ENCODE measurements at regions not wholly inside any gene's neighbourhood (a gene's known extent, or its start where the extent isn't known, plus 50 kb on each side); places are given as distances from the start of the nearest gene placed in this dataset.

DNA sequence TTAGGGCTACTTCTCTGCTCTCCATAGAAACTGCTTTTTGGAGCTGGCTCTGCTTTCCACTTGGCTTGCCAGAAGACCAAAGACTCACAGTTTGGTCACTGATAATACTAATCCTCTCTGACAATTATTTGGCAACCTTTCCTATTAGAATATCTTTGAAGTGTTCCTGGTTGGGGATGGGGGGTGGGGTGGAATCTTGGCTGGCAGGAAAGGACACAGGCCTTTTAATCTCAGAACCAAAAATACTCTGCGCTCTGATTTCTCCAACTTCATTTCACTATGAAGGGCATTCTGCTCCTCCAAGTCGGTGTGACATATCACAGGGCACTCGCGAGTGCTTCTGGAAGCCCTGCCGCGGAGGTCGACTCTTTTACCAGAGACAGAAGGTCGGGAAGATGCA is 1329.0 kb upstream of the WWC1 start:
- H3K36me3 ChIP-seq (ENCODE audit: control insufficient read depth in 2 of 2, insufficient read depth in 2 of 2, low read length in 1 of 2), result no peaks in the 10 kb centered on the region
- H3K79me2 ChIP-seq (ENCODE audit: control insufficient read depth, insufficient read depth, low read length), result no peaks in the 10 kb centered on the region
- no peaks in the 10 kb centered on the region for H3K4me1 ChIP-seq (ENCODE audit: control insufficient read depth, insufficient read depth, low read length)
- ChIA-PET POLR2A (interaction anchor here (0.6 kb wide), 1 partner anchor 232 kb away, joined by 3 read pairs; no protein-coding TSS in a partner anchor), RAD21 (ENCODE audit: unreplicated experiment) (no interaction called here), SMC1A (ENCODE audit: uncharacterized antibody, unreplicated experiment) (no interaction called here), CTCF (no interaction called here)
- H3K4me3 ChIP-seq, result no peak overlapping the region
- no peak overlapping the region for H3K27ac ChIP-seq (ENCODE audit: control insufficient read depth, insufficient read depth)
- no peaks in the 10 kb centered on the region for H3K27me3 ChIP-seq (replicated peaks in 1 of 2; ENCODE audit: control insufficient read depth in 2 of 2, insufficient read depth in 2 of 2, low read length in 1 of 2)
- ATAC-seq (no peak), DNase-seq (ENCODE audit: low read depth, low spot score) (no peak), FAIRE-seq (no peak)
- intact Hi-C loops (cut with micrococcal nuclease; ENCODE audit: unreplicated experiment) (no loop called here), in situ Hi-C loops (cut with MboI) (no loop called here)
- WGBS (ENCODE audit: insufficient coverage, insufficient replicate concordance, low lambda C conversion rate, missing lambda C conversion rate), result 43% methylated on average over 8 of the region's 8 CpGs
- no TSS peak for BruUV-seq (replicated peaks)
- no peak overlapping the region for H3K9ac ChIP-seq (ENCODE audit: control insufficient read depth, insufficient read depth, low read length)
- H4K20me1 ChIP-seq (ENCODE audit: control insufficient read depth, insufficient read depth), result no peaks in the 10 kb centered on the region
- H3K9me3 ChIP-seq (replicated peaks; ENCODE audit: control insufficient read depth, insufficient read depth, low read length), result no peaks in the 10 kb centered on the region
- H2AFZ ChIP-seq (ENCODE audit: control insufficient read depth, low read depth, low read length), result no peak overlapping the region
- no peak overlapping the region for H3K4me2 ChIP-seq (ENCODE audit: control insufficient read depth, insufficient read depth)
- TF ChIP-seq ASH2L (IDR thresholded peaks at IDR 0.05; ENCODE audit: borderline replicate concordance, low read depth) (no peak), BCL11A (IDR thresholded peaks at IDR 0.05; ENCODE audit: low read depth, low read length) (no peak), IRF4 (IDR thresholded peaks at IDR 0.05; ENCODE audit: low read depth, low read length) (no peak), ZBTB40 (IDR thresholded peaks at IDR 0.05; ENCODE audit: borderline replicate concordance) (no peak), IKZF1 (conservative IDR thresholded peaks at IDR 0.05) (no peak), MEF2A (IDR thresholded peaks at IDR 0.05; ENCODE audit: insufficient read depth, low read depth, low read length) (no peak), SMARCA5 (IDR thresholded peaks at IDR 0.05) (no peak), EZH2 (IDR thresholded peaks at IDR 0.05; ENCODE audit: borderline replicate concordance, control insufficient read depth, low read depth, low read length) (no peak), MLLT1 (IDR thresholded peaks at IDR 0.05) (no peak)
- TF ChIP-seq, protein P1, sequence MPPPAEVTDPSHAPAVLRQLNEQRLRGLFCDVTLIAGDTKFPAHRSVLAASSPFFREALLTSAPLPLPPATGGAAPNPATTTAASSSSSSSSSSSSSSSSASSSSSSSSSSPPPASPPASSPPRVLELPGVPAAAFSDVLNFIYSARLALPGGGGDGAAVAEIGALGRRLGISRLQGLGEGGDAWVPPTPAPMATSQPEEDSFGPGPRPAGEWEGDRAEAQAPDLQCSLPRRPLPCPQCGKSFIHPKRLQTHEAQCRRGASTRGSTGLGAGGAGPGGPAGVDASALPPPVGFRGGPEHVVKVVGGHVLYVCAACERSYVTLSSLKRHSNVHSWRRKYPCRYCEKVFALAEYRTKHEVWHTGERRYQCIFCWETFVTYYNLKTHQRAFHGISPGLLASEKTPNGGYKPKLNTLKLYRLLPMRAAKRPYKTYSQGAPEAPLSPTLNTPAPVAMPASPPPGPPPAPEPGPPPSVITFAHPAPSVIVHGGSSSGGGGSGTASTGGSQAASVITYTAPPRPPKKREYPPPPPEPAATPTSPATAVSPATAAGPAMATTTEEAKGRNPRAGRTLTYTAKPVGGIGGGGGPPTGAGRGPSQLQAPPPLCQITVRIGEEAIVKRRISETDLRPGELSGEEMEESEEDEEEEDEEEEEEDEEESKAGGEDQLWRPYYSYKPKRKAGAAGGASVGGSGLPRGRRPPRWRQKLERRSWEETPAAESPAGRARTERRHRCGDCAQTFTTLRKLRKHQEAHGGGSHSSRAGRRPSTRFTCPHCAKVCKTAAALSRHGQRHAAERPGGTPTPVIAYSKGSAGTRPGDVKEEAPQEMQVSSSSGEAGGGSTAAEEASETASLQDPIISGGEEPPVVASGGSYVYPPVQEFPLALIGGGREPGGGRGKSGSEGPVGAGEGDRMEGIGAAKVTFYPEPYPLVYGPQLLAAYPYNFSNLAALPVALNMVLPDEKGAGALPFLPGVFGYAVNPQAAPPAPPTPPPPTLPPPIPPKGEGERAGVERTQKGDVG (CRISPR knock-in tag; IDR thresholded peaks at IDR 0.05), result no peak
- TF ChIP-seq, protein P2, sequence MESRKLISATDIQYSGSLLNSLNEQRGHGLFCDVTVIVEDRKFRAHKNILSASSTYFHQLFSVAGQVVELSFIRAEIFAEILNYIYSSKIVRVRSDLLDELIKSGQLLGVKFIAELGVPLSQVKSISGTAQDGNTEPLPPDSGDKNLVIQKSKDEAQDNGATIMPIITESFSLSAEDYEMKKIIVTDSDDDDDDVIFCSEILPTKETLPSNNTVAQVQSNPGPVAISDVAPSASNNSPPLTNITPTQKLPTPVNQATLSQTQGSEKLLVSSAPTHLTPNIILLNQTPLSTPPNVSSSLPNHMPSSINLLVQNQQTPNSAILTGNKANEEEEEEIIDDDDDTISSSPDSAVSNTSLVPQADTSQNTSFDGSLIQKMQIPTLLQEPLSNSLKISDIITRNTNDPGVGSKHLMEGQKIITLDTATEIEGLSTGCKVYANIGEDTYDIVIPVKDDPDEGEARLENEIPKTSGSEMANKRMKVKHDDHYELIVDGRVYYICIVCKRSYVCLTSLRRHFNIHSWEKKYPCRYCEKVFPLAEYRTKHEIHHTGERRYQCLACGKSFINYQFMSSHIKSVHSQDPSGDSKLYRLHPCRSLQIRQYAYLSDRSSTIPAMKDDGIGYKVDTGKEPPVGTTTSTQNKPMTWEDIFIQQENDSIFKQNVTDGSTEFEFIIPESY (IDR thresholded peaks at IDR 0.05), result no peak

Data from GM12878 (cell line).